Dendritic cell treated with granulocyte-macrophage colony-stimulating factor and Interleukin-4, amounts not matched to agents 40 ng/mL and 50 ng/mL, for 4 days (primary cell): ENCODE measurements at regions not wholly inside any gene's neighbourhood (a gene's known extent, or its start where the extent isn't known, plus 50 kb on each side); places are given as distances from the start of the nearest gene placed in this dataset.
"Not testable (repeated sequence)": the region's sequence is repeated elsewhere in the genome, so short reads cannot be mapped to it uniquely, and the experiment has no call there.

ENCODE experiments used
- H3K27ac Mint-ChIP-seq: one replicate; pipeline ENCODE4 v1.8.0; 2022; ENCODE audit warnings: mild to moderate bottlenecking, mixed read lengths
- H3K27me3 Mint-ChIP-seq: one replicate; pipeline ENCODE4 v1.8.0; 2022; ENCODE audit warnings: mild to moderate bottlenecking, mixed read lengths
- H3K36me3 Mint-ChIP-seq: one replicate; pipeline ENCODE4 v1.8.0; 2022; ENCODE audit warnings: low read depth, mixed read lengths
- H3K4me1 Mint-ChIP-seq: one replicate; pipeline ENCODE4 v1.8.0; 2022; ENCODE audit warnings: low read depth, mixed read lengths
- H3K4me3 Mint-ChIP-seq: one replicate; pipeline ENCODE4 v1.8.0; 2022; ENCODE audit warnings: mild to moderate bottlenecking, moderate library complexity, mixed read lengths
- H3K9me3 Mint-ChIP-seq: one replicate; pipeline ENCODE4 v1.8.0; 2022; ENCODE audit warnings: mixed read lengths
- intact Hi-C: fragments of 100-400 bp; cut with micrococcal nuclease; formaldehyde crosslinking; loops from one replicate; pipeline ENCODE4 v1.15.0; 2022

- peaks cover 16% of the 10 kb centered on the region for H3K27me3 Mint-ChIP-seq
Observed at GRCh38 chr3:193028258-193028657, 110.6 kb upstream of the MB21D2 start.

GRCh38 chr3:193029800-193030199 lies 112.1 kb upstream of the MB21D2 start:
- no peak overlapping the region for H3K4me3 Mint-ChIP-seq
- H3K4me1 Mint-ChIP-seq = no peaks in the 10 kb centered on the region
- intact Hi-C loops = no loop called here
- no peaks in the 10 kb centered on the region for H3K9me3 Mint-ChIP-seq
- H3K36me3 Mint-ChIP-seq = no peaks in the 10 kb centered on the region
- peaks cover 17% of the 10 kb centered on the region for H3K27me3 Mint-ChIP-seq
- no peak overlapping the region for H3K27ac Mint-ChIP-seq

More at GRCh38 chr3:193028258-193028657, 110.6 kb upstream of the MB21D2 start:
- H3K4me1 Mint-ChIP-seq = no peaks in the 10 kb centered on the region
- H3K9me3 Mint-ChIP-seq = no peaks in the 10 kb centered on the region
- no peaks in the 10 kb centered on the region for H3K36me3 Mint-ChIP-seq
- no peak overlapping the region for H3K27ac Mint-ChIP-seq
- intact Hi-C loops = no loop called here
- H3K4me3 Mint-ChIP-seq = no peak overlapping the region

GRCh38 chr3:193030276-193030675 lies 112.6 kb upstream of the MB21D2 start:
- H3K9me3 Mint-ChIP-seq = no peaks in the 10 kb centered on the region
- H3K4me1 Mint-ChIP-seq = no peaks in the 10 kb centered on the region
- no peak overlapping the region for H3K27ac Mint-ChIP-seq
- intact Hi-C loops = no loop called here
- no peak overlapping the region for H3K4me3 Mint-ChIP-seq
- no peaks in the 10 kb centered on the region for H3K36me3 Mint-ChIP-seq
- peaks cover 17% of the 10 kb centered on the region for H3K27me3 Mint-ChIP-seq

DNA sequence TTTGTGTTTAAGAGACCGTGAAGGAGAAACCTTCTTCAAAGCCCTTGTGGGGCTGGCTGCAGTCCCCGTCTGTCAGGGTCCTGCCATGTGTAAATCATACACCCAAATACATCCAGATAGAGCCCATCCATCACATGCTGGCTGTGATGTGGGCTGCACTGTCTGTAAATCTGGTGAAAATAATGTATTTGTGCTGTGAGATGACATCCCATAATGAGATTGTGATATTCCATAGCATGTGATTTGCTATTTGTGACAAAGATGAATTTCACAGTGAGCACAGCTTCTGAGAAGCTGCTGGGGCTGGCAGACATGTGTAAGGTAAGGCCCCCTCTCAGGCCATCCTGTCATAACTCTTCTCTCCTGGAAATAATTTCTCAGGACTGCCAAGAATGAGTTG lies 114.3 kb upstream of the MB21D2 start:
- H3K27ac Mint-ChIP-seq = no peak overlapping the region
- peaks cover 17% of the 10 kb centered on the region for H3K27me3 Mint-ChIP-seq
- no peaks in the 10 kb centered on the region for H3K36me3 Mint-ChIP-seq
- H3K9me3 Mint-ChIP-seq = no peaks in the 10 kb centered on the region
- no peak overlapping the region for H3K4me3 Mint-ChIP-seq
- intact Hi-C loops = no loop called here
- no peaks in the 10 kb centered on the region for H3K4me1 Mint-ChIP-seq

GRCh38 chr3:193033226-193033780 lies 115.6 kb upstream of the MB21D2 start:
- H3K4me3 Mint-ChIP-seq = no peak overlapping the region
- no peaks in the 10 kb centered on the region for H3K4me1 Mint-ChIP-seq
- H3K36me3 Mint-ChIP-seq = no peaks in the 10 kb centered on the region
- peaks cover 11% of the 10 kb centered on the region for H3K27me3 Mint-ChIP-seq
- no peak overlapping the region for H3K27ac Mint-ChIP-seq
- H3K9me3 Mint-ChIP-seq = no peaks in the 10 kb centered on the region
- intact Hi-C loops = no loop called here

DNA sequence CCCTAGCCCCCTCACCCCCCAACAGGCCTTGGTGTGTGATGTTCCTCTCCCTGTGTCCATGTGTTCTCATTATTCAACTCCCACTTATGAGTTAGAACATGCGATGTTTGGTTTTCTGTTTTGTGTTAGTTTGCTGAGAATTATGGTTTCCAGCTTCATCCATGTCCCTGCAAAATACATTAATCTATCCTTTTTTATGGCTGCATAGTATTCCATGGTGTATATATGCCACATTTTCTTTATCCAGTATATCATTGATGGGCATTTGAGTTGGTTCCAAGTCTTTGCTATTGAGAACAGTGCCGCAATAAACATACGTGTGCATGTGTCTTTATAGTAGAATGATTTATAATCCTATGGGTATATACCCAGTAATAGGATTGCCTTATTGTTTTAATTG lies 120.2 kb upstream of the MB21D2 start:
- intact Hi-C loops, H3K4me1 Mint-ChIP-seq, H3K27me3 Mint-ChIP-seq, H3K4me3 Mint-ChIP-seq, H3K9me3 Mint-ChIP-seq, H3K27ac Mint-ChIP-seq, H3K36me3 Mint-ChIP-seq: not testable (repeated sequence)

- H3K9me3 Mint-ChIP-seq = no peaks in the 10 kb centered on the region
- H3K36me3 Mint-ChIP-seq = no peaks in the 10 kb centered on the region
- no peaks in the 10 kb centered on the region for H3K4me1 Mint-ChIP-seq
- intact Hi-C loops = no loop called here
- H3K27me3 Mint-ChIP-seq = peaks cover 2% of the 10 kb centered on the region
- H3K27ac Mint-ChIP-seq = no peak overlapping the region
- no peak overlapping the region for H3K4me3 Mint-ChIP-seq
Observed at GRCh38 chr3:193039058-193039457, 121.4 kb upstream of the MB21D2 start.

GRCh38 chr3:193040836-193041672 lies 123.4 kb upstream of the MB21D2 start:
- Mint-ChIP-seq H3K27me3 (no peaks in the 10 kb centered on the region), H3K4me3 (no peak overlapping the region), H3K9me3 (no peaks in the 10 kb centered on the region), H3K27ac (no peak overlapping the region), H3K36me3 (no peaks in the 10 kb centered on the region), H3K4me1 (no peaks in the 10 kb centered on the region)
- intact Hi-C loops = loop anchor here (1.0 to 5.0 kb wide), 2 partner anchors 124 to 225 kb away; partner anchors contain the start of gene MB21D2

GRCh38 chr3:193046371-193046770 lies 128.7 kb upstream of the MB21D2 start:
- H3K4me1 Mint-ChIP-seq = no peaks in the 10 kb centered on the region
- no peaks in the 10 kb centered on the region for H3K36me3 Mint-ChIP-seq
- H3K9me3 Mint-ChIP-seq = no peaks in the 10 kb centered on the region
- no peak overlapping the region for H3K27ac Mint-ChIP-seq
- H3K27me3 Mint-ChIP-seq = peaks cover 1% of the 10 kb centered on the region
- intact Hi-C loops = no loop called here
- no peak overlapping the region for H3K4me3 Mint-ChIP-seq

GRCh38 chr3:193047461-193047860 lies 129.8 kb upstream of the MB21D2 start:
- intact Hi-C loops, H3K9me3 Mint-ChIP-seq, H3K27ac Mint-ChIP-seq, H3K27me3 Mint-ChIP-seq, H3K4me3 Mint-ChIP-seq, H3K36me3 Mint-ChIP-seq, H3K4me1 Mint-ChIP-seq: not testable (repeated sequence)

GRCh38 chr3:193048127-193048526 lies 130.5 kb upstream of the MB21D2 start:
- no peaks in the 10 kb centered on the region for H3K4me1 Mint-ChIP-seq
- H3K4me3 Mint-ChIP-seq = no peak overlapping the region
- intact Hi-C loops = no loop called here
- H3K27ac Mint-ChIP-seq = no peak overlapping the region
- no peaks in the 10 kb centered on the region for H3K36me3 Mint-ChIP-seq
- no peaks in the 10 kb centered on the region for H3K9me3 Mint-ChIP-seq
- H3K27me3 Mint-ChIP-seq = peaks cover 1% of the 10 kb centered on the region

DNA sequence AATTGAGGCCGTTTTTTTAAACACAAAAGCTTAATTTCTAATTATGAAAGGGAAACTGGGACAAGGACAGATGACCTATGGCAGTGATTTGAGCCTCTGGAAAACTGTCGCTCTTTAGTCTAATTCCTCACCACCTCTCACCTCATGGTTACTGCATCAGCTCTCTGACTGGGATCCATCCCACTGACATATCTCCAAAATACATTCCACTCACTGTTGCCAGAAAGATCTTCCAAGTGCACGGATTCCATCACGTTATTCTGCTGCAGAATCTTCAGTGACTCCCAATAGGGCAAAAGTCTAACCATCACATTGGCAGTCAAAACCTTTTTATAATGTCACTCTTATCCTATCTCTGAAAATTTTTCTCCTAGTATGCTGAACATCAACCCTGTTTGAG lies 132.3 kb upstream of the MB21D2 start:
- intact Hi-C loops = no loop called here
- H3K27ac Mint-ChIP-seq = no peak overlapping the region
- no peak overlapping the region for H3K4me3 Mint-ChIP-seq
- no peaks in the 10 kb centered on the region for H3K4me1 Mint-ChIP-seq
- peaks cover 1% of the 10 kb centered on the region for H3K27me3 Mint-ChIP-seq
- no peaks in the 10 kb centered on the region for H3K9me3 Mint-ChIP-seq
- no peaks in the 10 kb centered on the region for H3K36me3 Mint-ChIP-seq

- peaks cover 1% of the 10 kb centered on the region for H3K27me3 Mint-ChIP-seq
- intact Hi-C loops = no loop called here
- H3K36me3 Mint-ChIP-seq = no peaks in the 10 kb centered on the region
Observed at GRCh38 chr3:193051314-193051713, 133.7 kb upstream of the MB21D2 start.

DNA sequence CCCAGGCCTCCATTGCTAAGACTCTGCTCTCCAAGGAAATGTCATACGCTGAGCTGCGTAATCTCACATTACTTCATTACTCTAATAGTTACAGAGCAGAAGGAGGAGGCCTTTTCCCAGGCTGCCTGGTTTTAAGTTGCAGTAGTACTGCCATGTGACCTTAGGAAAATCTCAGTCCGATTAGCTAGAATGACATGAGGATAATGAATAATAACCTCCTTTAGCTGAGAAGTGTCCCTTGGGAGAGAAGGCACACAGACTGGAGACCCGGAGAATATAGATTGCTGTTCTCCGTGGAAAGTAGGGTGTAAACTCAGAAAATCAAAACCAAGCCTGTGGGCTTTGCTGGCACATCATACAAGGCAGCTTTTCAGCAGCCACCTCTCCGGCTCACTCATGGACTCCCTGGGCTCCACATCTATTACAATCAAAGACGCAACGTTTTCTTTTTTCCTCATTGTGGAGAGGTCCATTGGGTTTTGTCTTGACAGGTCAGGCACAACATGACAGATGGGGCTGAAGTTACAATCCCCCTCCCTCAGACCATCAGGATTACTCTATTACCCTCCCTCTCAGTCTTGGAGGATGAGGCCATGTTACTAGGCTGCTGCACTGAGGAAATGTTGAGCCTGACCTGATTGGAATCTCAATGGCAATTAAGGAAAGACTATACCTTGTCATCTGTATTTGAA lies 134.8 kb upstream of the MB21D2 start:
- no peaks in the 10 kb centered on the region for H3K9me3 Mint-ChIP-seq
- no peak overlapping the region for H3K4me3 Mint-ChIP-seq
- intact Hi-C loops = no loop called here
- no peak overlapping the region for H3K27ac Mint-ChIP-seq
- peaks cover 1% of the 10 kb centered on the region for H3K27me3 Mint-ChIP-seq
- H3K4me1 Mint-ChIP-seq = no peaks in the 10 kb centered on the region
- H3K36me3 Mint-ChIP-seq = no peaks in the 10 kb centered on the region

More at GRCh38 chr3:193051314-193051713, 133.7 kb upstream of the MB21D2 start:
- H3K27ac Mint-ChIP-seq = no peak overlapping the region
- H3K9me3 Mint-ChIP-seq = no peaks in the 10 kb centered on the region
- no peak overlapping the region for H3K4me3 Mint-ChIP-seq
- H3K4me1 Mint-ChIP-seq = no peaks in the 10 kb centered on the region
